GM21737 (cell line): ENCODE measurements at regions not wholly inside any gene's neighbourhood (a gene's known extent, or its start where the extent isn't known, plus 50 kb on each side); places are given as distances from the start of the nearest gene placed in this dataset.

Experiments used
- ATAC-seq: cut with Tn5 transposase; IDR thresholded peaks from one replicate; pipeline ENCODE4 v1.9.1; 2021; ENCODE audit warnings: mild to moderate bottlenecking, moderate library complexity; ENCODE audit not compliant: unreplicated experiment

GRCh38 chr18:31246460-31246859 is 71.5 kb upstream of the DSG1 start:
- no peak for ATAC-seq

- ATAC-seq, result no peak
Observed at GRCh38 chr18:31247574-31248199, 70.3 kb upstream of the DSG1 start.

- ATAC-seq, result no peak
Observed at GRCh38 chr18:31248783-31249521, 69.0 kb upstream of the DSG1 start.

- ATAC-seq, result no peak
Observed at GRCh38 chr18:31250902-31251301, 67.1 kb upstream of the DSG1 start.

GRCh38 chr18:31252522-31252921 is 65.4 kb upstream of the DSG1 start:
- ATAC-seq, result no peak

GRCh38 chr18:31255953-31256352 is 62.0 kb upstream of the DSG1 start:
- ATAC-seq, result no peak

GRCh38 chr18:31258789-31259188 is 59.2 kb upstream of the DSG1 start:
- no peak for ATAC-seq

- no peak for ATAC-seq
Observed at GRCh38 chr18:31261792-31262582, 56.0 kb upstream of the DSG1 start.

GRCh38 chr18:31267823-31268481 is 50.0 kb upstream of the DSG1 start:
- ATAC-seq, result peak; percentile 76
